GM13976 (cell line): ENCODE measurements at regions not wholly inside any gene's neighbourhood (a gene's known extent, or its start where the extent isn't known, plus 50 kb on each side); places are given as distances from the start of the nearest gene placed in this dataset.

Source experiments
- DNase-seq: peaks from one replicate; pipeline ENCODE4 v3.0.0; 2012; ENCODE audit warnings: low spot score
- in situ Hi-C: fragments of 300-500 bp; cut with MboI; formaldehyde crosslinking; loops from one replicate; pipeline ENCODE4 v1.12.0; 2022; ENCODE audit warnings: low sequenced_read_pairs, mixed read lengths, inconsistent platforms; ENCODE audit not compliant: unreplicated experiment
- TF ChIP-seq, protein P1 (sequence below): IDR thresholded peaks from 2 replicates; pipeline ENCODE4 v1.5.1; 2012; ENCODE audit warnings: borderline replicate concordance, mild to moderate bottlenecking; ENCODE audit not compliant: insufficient read depth; ENCODE audit errors: extremely low read depth, missing control alignments, control extremely low read depth

DNA sequence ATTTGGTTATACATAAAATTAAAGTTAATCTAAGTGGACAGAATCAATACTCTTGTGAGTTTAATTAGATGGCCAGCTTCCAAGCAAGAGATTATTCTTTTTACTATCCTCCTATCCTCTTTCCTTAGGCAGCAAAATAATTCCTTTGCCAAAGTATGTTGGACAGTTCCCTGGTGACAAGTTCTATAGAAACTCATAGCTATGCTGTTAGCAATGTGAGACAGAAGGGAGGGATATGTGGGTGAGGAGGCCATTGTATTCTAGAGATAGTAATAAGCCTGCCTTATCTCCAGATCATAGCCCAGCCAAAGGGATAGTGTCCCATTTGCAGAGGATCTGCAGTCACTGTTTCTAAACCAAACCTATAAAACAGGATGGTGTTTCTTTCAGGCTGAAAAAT, 181.6 kb upstream of the HDAC9 start:
- in situ Hi-C loops: loop anchor here (25.0 kb wide), 1 partner anchor 227 kb away; no protein-coding TSS in a partner anchor
- DNase-seq: no peak
- TF ChIP-seq, protein P1, sequence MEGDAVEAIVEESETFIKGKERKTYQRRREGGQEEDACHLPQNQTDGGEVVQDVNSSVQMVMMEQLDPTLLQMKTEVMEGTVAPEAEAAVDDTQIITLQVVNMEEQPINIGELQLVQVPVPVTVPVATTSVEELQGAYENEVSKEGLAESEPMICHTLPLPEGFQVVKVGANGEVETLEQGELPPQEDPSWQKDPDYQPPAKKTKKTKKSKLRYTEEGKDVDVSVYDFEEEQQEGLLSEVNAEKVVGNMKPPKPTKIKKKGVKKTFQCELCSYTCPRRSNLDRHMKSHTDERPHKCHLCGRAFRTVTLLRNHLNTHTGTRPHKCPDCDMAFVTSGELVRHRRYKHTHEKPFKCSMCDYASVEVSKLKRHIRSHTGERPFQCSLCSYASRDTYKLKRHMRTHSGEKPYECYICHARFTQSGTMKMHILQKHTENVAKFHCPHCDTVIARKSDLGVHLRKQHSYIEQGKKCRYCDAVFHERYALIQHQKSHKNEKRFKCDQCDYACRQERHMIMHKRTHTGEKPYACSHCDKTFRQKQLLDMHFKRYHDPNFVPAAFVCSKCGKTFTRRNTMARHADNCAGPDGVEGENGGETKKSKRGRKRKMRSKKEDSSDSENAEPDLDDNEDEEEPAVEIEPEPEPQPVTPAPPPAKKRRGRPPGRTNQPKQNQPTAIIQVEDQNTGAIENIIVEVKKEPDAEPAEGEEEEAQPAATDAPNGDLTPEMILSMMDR: no peak

DNA sequence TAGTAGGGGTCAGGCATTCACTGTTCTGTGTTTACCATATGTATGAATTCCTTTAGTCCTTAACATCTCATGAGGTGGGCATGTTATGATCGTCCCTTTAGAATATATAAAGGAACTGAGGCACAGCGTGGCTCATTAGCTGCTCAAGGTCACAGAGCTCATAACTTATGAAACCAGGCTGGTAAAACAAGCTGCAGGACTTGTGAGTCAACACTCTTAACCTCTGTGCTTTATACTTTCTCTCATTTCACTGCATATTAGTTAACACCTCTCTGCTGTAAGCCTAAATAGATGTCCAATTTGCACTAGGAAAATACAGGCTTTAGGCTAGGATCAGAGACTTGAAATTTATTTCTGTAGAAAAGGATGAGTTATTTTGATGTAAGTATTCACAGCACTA, 180.3 kb upstream of the HDAC9 start:
- TF ChIP-seq, protein P1: no peak
- in situ Hi-C loops: loop anchor here (25.0 kb wide), 1 partner anchor 228 kb away; no protein-coding TSS in a partner anchor
- no peak for DNase-seq

DNA sequence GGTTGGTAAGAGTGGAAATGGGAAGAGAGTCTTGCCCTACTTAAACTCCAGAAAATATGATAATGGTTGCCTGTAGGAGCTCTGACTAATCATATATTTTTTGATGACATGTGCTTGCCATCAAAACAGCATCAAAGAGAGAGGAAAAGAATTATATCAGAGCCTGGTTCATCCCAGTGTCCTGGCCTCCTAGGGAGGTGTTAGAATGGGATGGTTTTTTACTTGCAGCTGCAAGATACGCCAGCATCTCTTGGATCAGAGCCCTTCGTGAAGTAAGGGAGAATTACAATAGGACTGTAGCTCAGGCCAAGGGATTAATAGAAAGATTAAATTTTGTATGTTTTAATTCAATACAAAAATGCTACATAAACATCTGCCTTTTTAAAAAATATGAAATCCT, 177.6 kb upstream of the HDAC9 start:
- in situ Hi-C loops: loop anchor here (25.0 kb wide), 1 partner anchor 231 kb away; no protein-coding TSS in a partner anchor
- DNase-seq: no peak
- TF ChIP-seq, protein P1: no peak

DNA sequence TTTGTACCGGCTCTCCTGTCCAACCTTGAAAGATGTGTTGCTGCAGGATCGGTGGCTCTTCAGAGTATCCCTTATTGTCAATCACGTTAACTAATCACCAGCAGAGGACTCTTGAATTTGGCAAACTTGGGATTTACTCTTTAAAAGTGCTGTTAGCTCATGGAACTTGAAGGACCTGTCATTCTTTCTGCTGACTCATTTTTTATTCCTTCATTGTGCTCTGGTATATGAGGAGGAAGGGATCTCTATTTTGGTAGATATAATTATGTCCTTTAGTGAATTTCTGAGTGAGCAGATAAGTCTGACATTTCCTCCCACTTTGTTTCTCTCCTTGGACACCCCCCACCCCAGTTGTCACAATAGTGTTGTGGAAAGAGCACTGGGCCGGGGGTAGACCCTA, 175.1 kb upstream of the HDAC9 start:
- DNase-seq: no peak
- in situ Hi-C loops: loop anchor here (10.0 to 25.0 kb wide), 2 partner anchors 233 to 546 kb away; no protein-coding TSS in a partner anchor
- TF ChIP-seq, protein P1: no peak

DNA sequence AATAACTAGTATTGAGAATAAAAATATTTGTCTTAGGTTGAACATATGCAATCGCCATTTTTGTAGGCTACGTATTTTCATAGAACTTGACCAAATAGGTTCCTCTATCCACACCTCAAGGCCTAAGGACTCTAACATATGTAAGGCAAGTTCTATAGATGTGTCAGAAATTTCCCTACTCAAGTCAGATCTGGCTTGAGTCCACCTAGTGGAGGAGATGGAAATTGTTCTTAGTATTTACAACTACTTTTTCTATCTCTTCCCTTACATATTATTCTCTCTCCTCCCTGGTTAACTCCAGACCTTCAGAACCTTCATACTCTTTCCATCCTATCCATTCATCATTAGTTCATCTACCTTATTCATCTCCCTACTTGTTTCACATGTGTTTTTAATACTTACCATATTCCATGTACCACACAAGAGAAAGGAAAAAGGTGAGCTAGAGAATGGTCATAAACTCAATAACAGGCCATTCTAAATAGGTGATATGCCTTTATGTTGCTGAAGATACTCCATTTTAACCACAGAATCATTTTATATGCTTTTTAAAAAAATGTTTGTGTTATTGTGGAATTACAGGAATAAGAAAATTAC, 174.5 kb upstream of the HDAC9 start:
- TF ChIP-seq, protein P1: peak; percentile 26
- in situ Hi-C loops: loop anchor here (10.0 to 25.0 kb wide), 2 partner anchors 234 to 546 kb away; no protein-coding TSS in a partner anchor
- peak; percentile 33 for DNase-seq

DNA sequence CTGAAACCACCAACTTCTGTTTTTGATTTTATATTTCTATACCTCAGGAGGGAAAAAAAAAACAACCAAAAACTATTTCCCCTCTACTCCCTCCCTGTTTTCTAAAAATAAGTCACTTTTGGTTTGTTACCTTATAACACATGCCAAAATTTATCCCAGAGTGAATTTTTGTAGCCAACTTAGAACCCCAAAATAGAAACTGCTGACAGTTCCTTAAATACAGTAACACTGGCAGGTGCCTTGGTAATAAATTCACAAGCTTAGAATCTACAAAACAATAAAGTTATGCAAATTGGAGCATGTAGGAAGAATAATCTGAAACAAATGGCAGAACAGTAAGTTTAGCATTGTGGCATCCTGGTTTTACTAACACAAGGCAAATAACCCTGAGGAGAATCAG, 165.0 kb upstream of the HDAC9 start:
- TF ChIP-seq, protein P1: no peak
- no peak for DNase-seq
- in situ Hi-C loops: no loop called here
